ENCODE measurements at regions not wholly inside any gene's neighbourhood (a gene's known extent, or its start where the extent isn't known, plus 50 kb on each side); places are given as distances from the start of the nearest gene placed in this dataset.

DNA sequence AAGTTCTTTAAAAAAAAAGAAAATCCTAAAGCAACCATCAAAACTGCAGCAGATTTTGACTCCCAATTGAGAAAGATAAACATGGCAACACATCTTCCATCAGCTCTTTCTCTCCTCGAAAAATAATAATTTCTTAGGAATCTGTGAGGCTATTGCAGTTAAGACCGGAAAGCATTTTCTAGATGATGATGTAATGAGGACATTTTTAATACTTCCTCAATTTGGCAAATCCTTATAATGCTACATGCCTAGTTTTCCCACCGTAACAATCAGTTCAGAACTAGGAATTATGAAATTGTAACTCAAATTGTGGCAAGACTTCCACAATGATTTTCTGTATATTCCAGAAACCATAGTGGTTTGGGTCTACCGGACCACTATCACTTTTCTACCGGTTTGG is 180.9 kb upstream of the PDE3A start:
- ChIA-PET CTCF (no interaction called here), POLR2A (no interaction called here)
- no peaks in the 10 kb centered on the region for H3K4me1 Mint-ChIP-seq
- Histone ChIP-seq H3K27me3 (ENCODE audit: insufficient read depth, low read length, poor library complexity, severe bottlenecking) (no peaks in the 10 kb centered on the region), H3K4me1 (ENCODE audit: insufficient read depth, low read length) (no peaks in the 10 kb centered on the region), H3K36me3 (ENCODE audit: insufficient read depth, low read length) (no peaks in the 10 kb centered on the region), H3K27ac (ENCODE audit: low read depth, low read length) (no peak overlapping the region), H3K4me3 (ENCODE audit: low read length) (no peak overlapping the region), H3K9me3 (ENCODE audit: low read length) (no peaks in the 10 kb centered on the region)
- H3K36me3 Mint-ChIP-seq = no peaks in the 10 kb centered on the region
- H3K27ac Mint-ChIP-seq = no peak overlapping the region
- no peak overlapping the region for H3K4me3 Mint-ChIP-seq
- peaks cover 0 to 1% of the 10 kb centered on the region in 2 donors for H3K27me3 Mint-ChIP-seq
- no peak for DNase-seq
- H3K9me3 Mint-ChIP-seq = peaks cover 0 to 3% (median 0%) of the 10 kb centered on the region in 5 donors

DNA sequence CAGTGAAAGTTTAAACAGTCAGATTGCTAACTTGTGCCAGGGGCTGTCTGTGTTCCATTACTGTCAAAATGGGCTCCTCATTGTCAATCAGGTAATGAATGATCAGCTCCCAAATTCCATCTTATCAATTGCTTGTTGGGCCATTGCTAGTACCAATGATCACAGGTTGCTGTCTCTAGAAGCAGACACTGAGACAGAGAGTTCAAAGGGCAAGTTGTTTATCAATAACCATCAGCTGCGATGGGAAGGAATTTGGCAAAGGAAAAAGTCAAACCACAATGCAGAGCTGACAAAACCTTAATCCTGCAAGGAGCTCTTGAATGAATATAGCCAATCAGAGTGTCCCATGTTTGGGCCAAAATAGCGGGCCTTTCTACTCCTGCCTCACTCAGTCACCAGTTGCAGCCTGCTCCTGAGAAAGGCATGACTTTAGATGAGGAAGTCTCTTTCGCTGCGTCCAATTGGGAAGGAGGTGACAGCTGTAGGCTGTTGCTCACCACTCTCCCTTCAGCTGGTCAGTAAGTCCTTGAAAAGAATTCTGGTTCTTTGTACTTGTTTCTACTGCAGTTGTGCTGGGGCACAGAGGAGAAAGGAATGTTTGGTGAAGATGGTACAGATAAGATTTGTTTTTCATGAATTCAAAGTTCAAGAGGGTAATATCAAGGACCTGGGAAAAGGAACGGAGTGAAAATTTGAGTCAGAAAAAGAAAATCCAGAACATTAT is 179.2 kb upstream of the PDE3A start:
- ChIA-PET POLR2A (no interaction called here), CTCF (no interaction called here)
- H3K9me3 Mint-ChIP-seq = peaks cover 0 to 3% (median 0%) of the 10 kb centered on the region in 5 donors
- H3K27ac Mint-ChIP-seq = no peak overlapping the region
- H3K4me3 ChIP-seq (ENCODE audit: low read length) = no peak overlapping the region
- no peak for DNase-seq
- no peak overlapping the region for H3K27ac ChIP-seq (ENCODE audit: low read depth, low read length)
- no peaks in the 10 kb centered on the region for H3K27me3 ChIP-seq (ENCODE audit: insufficient read depth, low read length, poor library complexity, severe bottlenecking)
- no peaks in the 10 kb centered on the region for H3K4me1 Mint-ChIP-seq
- no peaks in the 10 kb centered on the region for H3K36me3 Mint-ChIP-seq
- H3K36me3 ChIP-seq (ENCODE audit: insufficient read depth, low read length) = no peaks in the 10 kb centered on the region
- no peaks in the 10 kb centered on the region for H3K4me1 ChIP-seq (ENCODE audit: insufficient read depth, low read length)
- no peaks in the 10 kb centered on the region for H3K9me3 ChIP-seq (ENCODE audit: low read length)
- H3K27me3 Mint-ChIP-seq = no peaks in the 10 kb centered on the region
- no peak overlapping the region for H3K4me3 Mint-ChIP-seq

DNA sequence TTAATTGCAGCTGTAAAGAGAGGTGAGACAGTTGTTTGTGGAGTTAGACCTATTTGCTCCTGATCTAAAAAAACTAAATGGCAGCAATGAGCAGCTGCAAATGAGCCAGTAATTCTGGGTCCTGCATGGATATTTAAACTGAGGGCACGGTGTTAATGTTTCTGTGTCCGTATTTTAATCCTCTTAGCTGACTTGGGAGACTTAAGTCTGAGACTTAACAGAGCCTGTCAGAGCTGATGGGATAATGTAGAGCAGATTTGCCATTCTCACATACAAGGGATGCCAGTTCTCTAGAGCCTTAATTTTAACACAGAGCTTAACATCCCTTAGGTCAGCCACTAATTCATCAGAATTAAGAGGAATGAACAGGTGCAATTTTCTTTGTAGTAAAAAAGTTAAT is 178.6 kb upstream of the PDE3A start:
- H3K27me3 ChIP-seq (ENCODE audit: insufficient read depth, low read length, poor library complexity, severe bottlenecking) = no peaks in the 10 kb centered on the region
- no peak overlapping the region for H3K27ac Mint-ChIP-seq
- ChIA-PET POLR2A (no interaction called here), CTCF (no interaction called here)
- H3K36me3 ChIP-seq (ENCODE audit: insufficient read depth, low read length) = no peaks in the 10 kb centered on the region
- H3K4me3 ChIP-seq (ENCODE audit: low read length) = no peak overlapping the region
- no peaks in the 10 kb centered on the region for H3K9me3 ChIP-seq (ENCODE audit: low read length)
- H3K4me1 ChIP-seq (ENCODE audit: insufficient read depth, low read length) = no peaks in the 10 kb centered on the region
- no peak overlapping the region for H3K4me3 Mint-ChIP-seq
- no peaks in the 10 kb centered on the region for H3K4me1 Mint-ChIP-seq
- no peak overlapping the region for H3K27ac ChIP-seq (ENCODE audit: low read depth, low read length)
- peaks cover 0 to 3% (median 0%) of the 10 kb centered on the region in 5 donors for H3K9me3 Mint-ChIP-seq
- no peaks in the 10 kb centered on the region for H3K27me3 Mint-ChIP-seq
- no peak for DNase-seq
- no peaks in the 10 kb centered on the region for H3K36me3 Mint-ChIP-seq

DNA sequence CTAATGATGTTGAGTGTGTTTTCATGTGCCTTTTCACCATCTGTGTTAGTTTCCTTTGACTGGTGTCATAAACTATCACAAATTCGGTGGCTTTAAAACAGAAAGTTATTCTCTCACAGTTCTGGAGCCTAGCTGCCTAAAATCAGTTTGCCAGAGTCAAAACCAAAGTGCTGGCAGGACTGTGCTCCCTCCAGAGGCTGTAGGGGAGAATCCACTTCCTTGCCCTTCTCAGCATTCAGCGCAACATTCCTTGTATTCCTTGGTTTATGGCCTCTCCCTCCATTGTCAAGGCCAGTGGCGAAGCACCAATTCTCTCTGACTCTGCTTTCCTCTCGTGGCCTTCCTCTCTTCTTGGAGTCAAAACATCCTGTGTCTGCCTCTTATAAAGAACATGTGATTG is 174.2 kb upstream of the PDE3A start:
- H3K4me3 ChIP-seq (ENCODE audit: low read length) = no peak overlapping the region
- H3K36me3 Mint-ChIP-seq = no peaks in the 10 kb centered on the region
- no peaks in the 10 kb centered on the region for H3K36me3 ChIP-seq (ENCODE audit: insufficient read depth, low read length)
- H3K9me3 Mint-ChIP-seq = peaks cover 0 to 5% (median 0%) of the 10 kb centered on the region in 5 donors
- H3K27me3 Mint-ChIP-seq = no peaks in the 10 kb centered on the region
- no peak overlapping the region for H3K4me3 Mint-ChIP-seq
- no peaks in the 10 kb centered on the region for H3K4me1 Mint-ChIP-seq
- H3K4me1 ChIP-seq (ENCODE audit: insufficient read depth, low read length) = no peaks in the 10 kb centered on the region
- H3K9me3 ChIP-seq (ENCODE audit: low read length) = no peaks in the 10 kb centered on the region
- CTCF ChIA-PET = no interaction called here
- no peak for DNase-seq
- no peak overlapping the region for H3K27ac ChIP-seq (ENCODE audit: low read depth, low read length)
- POLR2A ChIA-PET = no interaction called here
- no peak overlapping the region for H3K27ac Mint-ChIP-seq
- H3K27me3 ChIP-seq (ENCODE audit: insufficient read depth, low read length, poor library complexity, severe bottlenecking) = no peaks in the 10 kb centered on the region

DNA sequence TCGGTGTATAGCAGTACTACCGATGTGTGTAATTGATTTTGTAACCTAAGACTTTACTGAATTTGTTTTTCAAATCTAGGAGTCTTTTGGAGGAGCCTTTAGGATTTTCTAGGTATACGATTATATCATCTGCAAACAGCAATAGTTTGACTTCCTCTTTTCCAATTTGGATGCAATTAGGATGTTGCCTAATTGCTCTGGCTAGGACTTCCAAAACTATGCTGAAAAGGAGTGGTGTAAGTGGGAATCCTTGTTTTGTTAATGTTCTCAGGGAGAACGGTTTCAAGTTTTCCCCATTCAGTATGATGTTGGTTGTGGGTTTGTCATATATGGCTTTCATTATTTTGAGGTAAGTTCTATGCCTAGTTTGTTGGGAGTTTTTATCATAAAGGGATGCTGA is 171.6 kb upstream of the PDE3A start:
- ChIA-PET CTCF (no interaction called here), POLR2A (no interaction called here)
- no peaks in the 10 kb centered on the region for H3K27me3 Mint-ChIP-seq
- DNase-seq = no peak
- Histone ChIP-seq H3K4me3 (ENCODE audit: low read length) (no peak overlapping the region), H3K36me3 (ENCODE audit: insufficient read depth, low read length) (no peaks in the 10 kb centered on the region), H3K4me1 (ENCODE audit: insufficient read depth, low read length) (no peaks in the 10 kb centered on the region), H3K9me3 (ENCODE audit: low read length) (no peaks in the 10 kb centered on the region), H3K27me3 (ENCODE audit: insufficient read depth, low read length, poor library complexity, severe bottlenecking) (no peaks in the 10 kb centered on the region), H3K27ac (ENCODE audit: low read depth, low read length) (no peak overlapping the region)
- H3K36me3 Mint-ChIP-seq = no peaks in the 10 kb centered on the region
- no peak overlapping the region for H3K4me3 Mint-ChIP-seq
- peaks cover 0 to 5% (median 0%) of the 10 kb centered on the region in 5 donors for H3K9me3 Mint-ChIP-seq
- no peaks in the 10 kb centered on the region for H3K4me1 Mint-ChIP-seq
- no peak overlapping the region for H3K27ac Mint-ChIP-seq

DNA sequence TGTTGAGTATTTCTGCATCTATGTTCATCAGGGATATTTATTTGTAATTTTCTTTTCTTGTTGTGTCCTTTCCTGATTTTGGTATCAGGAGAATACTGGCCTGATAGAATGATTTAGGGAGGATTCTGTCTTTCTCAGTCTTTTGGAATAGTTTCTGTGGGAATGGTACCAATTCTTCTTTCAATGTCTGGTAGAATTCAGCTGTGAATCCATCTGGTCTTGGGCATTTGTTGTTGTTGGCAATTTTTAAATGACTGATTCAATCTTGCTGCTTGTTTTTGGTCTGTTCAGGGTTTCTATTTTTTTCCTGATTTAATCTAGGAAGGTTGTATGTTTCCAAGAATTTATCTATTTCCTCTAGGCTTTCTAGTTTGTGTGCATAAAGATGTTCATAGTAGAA is 170.9 kb upstream of the PDE3A start:
- no peak overlapping the region for H3K4me3 ChIP-seq (ENCODE audit: low read length)
- H3K4me3 Mint-ChIP-seq = no peak overlapping the region
- H3K9me3 Mint-ChIP-seq = peaks cover 0 to 5% (median 0%) of the 10 kb centered on the region in 5 donors
- H3K27ac ChIP-seq (ENCODE audit: low read depth, low read length) = no peak overlapping the region
- H3K36me3 ChIP-seq (ENCODE audit: insufficient read depth, low read length) = no peaks in the 10 kb centered on the region
- no peak for DNase-seq
- no peaks in the 10 kb centered on the region for H3K27me3 Mint-ChIP-seq
- H3K4me1 Mint-ChIP-seq = no peaks in the 10 kb centered on the region
- ChIA-PET CTCF (no interaction called here), POLR2A (no interaction called here)
- no peak overlapping the region for H3K27ac Mint-ChIP-seq
- no peaks in the 10 kb centered on the region for H3K36me3 Mint-ChIP-seq
- no peaks in the 10 kb centered on the region for H3K4me1 ChIP-seq (ENCODE audit: insufficient read depth, low read length)
- H3K9me3 ChIP-seq (ENCODE audit: low read length) = no peaks in the 10 kb centered on the region
- H3K27me3 ChIP-seq (ENCODE audit: insufficient read depth, low read length, poor library complexity, severe bottlenecking) = no peaks in the 10 kb centered on the region

DNA sequence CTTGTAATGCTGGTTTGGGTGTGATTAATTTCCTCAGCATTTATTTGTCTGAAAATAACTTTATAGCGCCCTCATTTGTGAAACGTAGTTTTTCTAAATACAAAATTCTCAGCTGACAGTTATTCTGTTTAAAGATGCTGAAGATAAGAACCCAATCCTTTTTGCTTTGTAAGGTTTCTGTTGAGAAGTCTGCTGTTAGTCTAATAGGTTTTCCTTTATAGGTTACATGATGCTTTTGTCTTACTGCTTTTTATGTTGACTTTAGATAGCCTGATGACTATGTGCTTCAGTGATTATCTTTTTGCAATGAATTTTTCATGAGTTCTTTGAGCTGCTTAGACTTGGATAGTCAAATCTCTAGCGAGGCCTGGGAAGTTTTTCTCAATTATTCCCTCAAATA is 168.6 kb upstream of the PDE3A start:
- CTCF ChIA-PET = no interaction called here
- Mint-ChIP-seq H3K4me1 (no peaks in the 10 kb centered on the region), H3K27me3 (no peaks in the 10 kb centered on the region)

DNA sequence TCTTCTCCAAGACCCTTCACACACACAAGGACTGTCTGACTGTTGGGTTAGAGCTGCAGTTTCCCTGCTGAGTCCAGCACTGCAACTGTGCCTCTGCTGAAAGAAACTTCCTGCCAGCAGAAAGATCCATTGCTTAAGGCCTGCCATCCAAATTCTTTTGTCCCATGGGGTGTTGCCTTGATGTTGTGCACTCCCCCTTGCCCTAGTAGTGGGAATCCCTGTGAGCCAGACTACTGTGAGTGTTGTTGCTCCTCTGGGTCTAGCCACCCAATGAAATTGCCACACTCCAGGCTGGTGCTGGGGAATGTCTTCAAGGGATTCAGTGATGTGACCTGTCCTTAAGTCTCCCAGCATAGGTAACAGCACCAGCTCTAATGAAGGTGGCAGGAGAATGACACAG is 166.6 kb upstream of the PDE3A start:
- Histone ChIP-seq H3K27me3 (ENCODE audit: insufficient read depth, low read length, poor library complexity, severe bottlenecking) (no peaks in the 10 kb centered on the region), H3K27ac (ENCODE audit: low read depth, low read length) (no peak overlapping the region), H3K4me3 (ENCODE audit: low read length) (no peak overlapping the region), H3K4me1 (ENCODE audit: insufficient read depth, low read length) (no peaks in the 10 kb centered on the region), H3K9me3 (ENCODE audit: low read length) (no peaks in the 10 kb centered on the region), H3K36me3 (ENCODE audit: insufficient read depth, low read length) (no peaks in the 10 kb centered on the region)
- no peak for DNase-seq
- POLR2A ChIA-PET = no interaction called here
- Mint-ChIP-seq H3K9me3 (peaks cover 0 to 5% (median 0%) of the 10 kb centered on the region in 5 donors), H3K4me1 (no peaks in the 10 kb centered on the region), H3K36me3 (no peaks in the 10 kb centered on the region), H3K27me3 (no peaks in the 10 kb centered on the region), H3K27ac (no peak overlapping the region), H3K4me3 (no peak overlapping the region)
- CTCF ChIA-PET = no interaction called here

More for the DNA sequence above, 168.6 kb upstream of the PDE3A start:
- H3K27ac ChIP-seq (ENCODE audit: low read depth, low read length) = no peak overlapping the region
- Mint-ChIP-seq H3K36me3 (no peaks in the 10 kb centered on the region), H3K27ac (no peak overlapping the region), H3K4me3 (no peak overlapping the region), H3K9me3 (peaks cover 0 to 5% (median 0%) of the 10 kb centered on the region in 5 donors)
- H3K9me3 ChIP-seq (ENCODE audit: low read length) = no peaks in the 10 kb centered on the region
- H3K27me3 ChIP-seq (ENCODE audit: insufficient read depth, low read length, poor library complexity, severe bottlenecking) = no peaks in the 10 kb centered on the region
- H3K4me3 ChIP-seq (ENCODE audit: low read length) = no peak overlapping the region
- no peaks in the 10 kb centered on the region for H3K36me3 ChIP-seq (ENCODE audit: insufficient read depth, low read length)
- POLR2A ChIA-PET = no interaction called here
- no peaks in the 10 kb centered on the region for H3K4me1 ChIP-seq (ENCODE audit: insufficient read depth, low read length)
- DNase-seq = no peak

DNA sequence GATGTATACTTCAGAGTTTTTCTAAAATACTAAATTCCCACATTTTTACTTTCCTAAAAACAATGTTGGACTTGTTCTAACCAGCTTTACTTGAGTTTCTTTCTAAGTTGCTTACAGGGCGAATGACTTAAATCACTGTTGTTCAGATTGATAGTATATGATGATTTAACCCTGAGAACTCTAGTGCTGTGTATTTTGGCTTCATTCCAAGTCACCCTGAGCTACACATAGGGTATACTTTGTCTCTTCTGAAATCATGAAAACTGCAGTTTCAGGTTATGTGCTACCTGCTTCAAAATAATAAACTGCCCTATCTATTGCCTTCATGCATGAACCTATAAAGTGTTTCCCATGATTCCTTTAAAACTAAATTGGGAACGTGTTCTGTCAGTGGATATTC is 162.5 kb upstream of the PDE3A start:
- H3K4me1 ChIP-seq (ENCODE audit: insufficient read depth, low read length) = no peaks in the 10 kb centered on the region
- H3K9me3 ChIP-seq (ENCODE audit: low read length) = no peaks in the 10 kb centered on the region
- DNase-seq = no peak
- H3K9me3 Mint-ChIP-seq = peaks cover 0 to 2% (median 0%) of the 10 kb centered on the region in 5 donors
- H3K27me3 ChIP-seq (ENCODE audit: insufficient read depth, low read length, poor library complexity, severe bottlenecking) = no peaks in the 10 kb centered on the region
- POLR2A ChIA-PET = no interaction called here
- CTCF ChIA-PET = no interaction called here
- no peaks in the 10 kb centered on the region for H3K27me3 Mint-ChIP-seq
- no peak overlapping the region for H3K4me3 Mint-ChIP-seq
- H3K27ac ChIP-seq (ENCODE audit: low read depth, low read length) = no peak overlapping the region
- no peaks in the 10 kb centered on the region for H3K4me1 Mint-ChIP-seq
- no peak overlapping the region for H3K4me3 ChIP-seq (ENCODE audit: low read length)
- H3K27ac Mint-ChIP-seq = no peak overlapping the region
- no peaks in the 10 kb centered on the region for H3K36me3 ChIP-seq (ENCODE audit: insufficient read depth, low read length)
- no peaks in the 10 kb centered on the region for H3K36me3 Mint-ChIP-seq
